OCI-LY7 (cell line): ENCODE measurements at regions not wholly inside any gene's neighbourhood (a gene's known extent, or its start where the extent isn't known, plus 50 kb on each side); places are given as distances from the start of the nearest gene placed in this dataset.

ENCODE experiments used
- BruUV-seq: library from RNA; stranded (reverse); fragments of 400-500 nt; replicated peaks from 2 replicates; lab custom pipeline; 2021; lab: Mats Ljungman, UMichigan
- CTCF ChIA-PET: fragments of 300-600 bp; sonication (Branson Sonifier 250); formaldehyde crosslinking; loops from one replicate; lab custom pipeline; 2022; ENCODE audit warnings: antibody characterized with exemption; ENCODE audit not compliant: unreplicated experiment; lab: Charles Lee
- POLR2A ChIA-PET: fragments of 300-600 bp; sonication (Branson Sonifier 250); formaldehyde crosslinking; loops from one replicate; lab custom pipeline; 2022; ENCODE audit warnings: antibody characterized with exemption; lab: Charles Lee
- DNase-seq: peaks from one replicate; pipeline ENCODE4 v3.0.0-alpha.2; 2015; ENCODE audit warnings: low spot score
- H2AFZ ChIP-seq: fragments of 200-600 bp; sonication (generic), shearing (Covaris generic); 2 replicates; pipeline ENCODE4 v1.6.1; 2014; ENCODE audit warnings: mild to moderate bottlenecking, antibody characterized with exemption, low read length, moderate library complexity
- H3K27ac ChIP-seq: fragments of 200-600 bp; sonication (generic); 2 replicates; pipeline ENCODE4 v1.5.1; 2014; ENCODE audit warnings: mixed run types, low read depth, mild to moderate bottlenecking, moderate library complexity, low read length, inconsistent platforms; ENCODE audit not compliant: poor library complexity, severe bottlenecking
- H3K36me3 ChIP-seq: fragments of 200-600 bp; sonication (generic); 2 replicates; pipeline ENCODE4 v1.6.1; 2014; ENCODE audit warnings: mild to moderate bottlenecking, antibody characterized with exemption, low read length, moderate library complexity, mixed read lengths; ENCODE audit not compliant: insufficient read depth
- H3K4me1 ChIP-seq: fragments of 200-600 bp; sonication (generic); 2 replicates; pipeline ENCODE4 v1.5.1; 2014; ENCODE audit warnings: mild to moderate bottlenecking, low read length; ENCODE audit not compliant: insufficient read depth, poor library complexity, severe bottlenecking
- H3K4me2 ChIP-seq: fragments of 200-600 bp; sonication (generic); 2 replicates; pipeline ENCODE4 v1.6.1; 2014; ENCODE audit warnings: mild to moderate bottlenecking, low read length
- H3K4me3 ChIP-seq: fragments of 200-600 bp; sonication (generic); 2 replicates; pipeline ENCODE4 v1.5.1; 2014; ENCODE audit warnings: mild to moderate bottlenecking, low read depth, low read length; ENCODE audit not compliant: poor library complexity, severe bottlenecking
- H3K79me2 ChIP-seq: fragments of 200-600 bp; sonication (generic); 2 replicates; pipeline ENCODE4 v1.6.1; 2016; ENCODE audit warnings: low read depth, mild to moderate bottlenecking, low read length, moderate library complexity, mixed read lengths; ENCODE audit not compliant: insufficient read depth
- H3K9me2 ChIP-seq: fragments of 200-600 bp; sonication (generic); 2 replicates; pipeline ENCODE4 v1.6.1; 2016; ENCODE audit warnings: mild to moderate bottlenecking, low read length, mixed read lengths; ENCODE audit not compliant: insufficient read depth
- H3K9me3 ChIP-seq: fragments of 200-600 bp; sonication (generic); 2 replicates; pipeline ENCODE4 v1.6.1; 2014; ENCODE audit warnings: mild to moderate bottlenecking, mixed run types, low read length, mixed read lengths
- H4K20me1 ChIP-seq: fragments of 200-600 bp; sonication (generic); 2 replicates; pipeline ENCODE4 v1.6.1; 2014; ENCODE audit warnings: mild to moderate bottlenecking, antibody characterized with exemption, low read length, moderate library complexity, mixed read lengths; ENCODE audit not compliant: insufficient read depth
- CTCF ChIP-seq: fragments of 200-600 bp; sonication (generic); conservative IDR thresholded peaks from 2 replicates; pipeline ENCODE4 v1.5.1; 2014; ENCODE audit warnings: mild to moderate bottlenecking, antibody characterized with exemption, low read length, moderate library complexity, mixed read lengths
- EZH2phosphoT487 ChIP-seq: fragments of 200-600 bp; sonication (generic); IDR thresholded peaks from 2 replicates; pipeline ENCODE4 v1.6.1; 2018; ENCODE audit warnings: low read depth, borderline replicate concordance, mild to moderate bottlenecking, mixed run types, antibody characterized with exemption, low read length, moderate library complexity, mixed read lengths
- intact Hi-C: fragments of 100-400 bp; cut with micrococcal nuclease; formaldehyde crosslinking; loops from one replicate; pipeline ENCODE4 v1.10.0; 2022; ENCODE audit not compliant: unreplicated experiment

- intact Hi-C loops = no loop called here
- CTCF ChIA-PET = no interaction called here
These were observed 155.8 kb upstream of the ZEB2 start for GRCh38 chr2:144675731-144676130.

GRCh38 chr2:144675331-144675730 lies 155.4 kb upstream of the ZEB2 start:
- Histone ChIP-seq H2AFZ (no peak overlapping the region), H3K9me2 (no peaks in the 10 kb centered on the region), H3K4me2 (no peak overlapping the region), H3K79me2 (no peaks in the 10 kb centered on the region), H3K27ac (no peak overlapping the region), H3K36me3 (no peaks in the 10 kb centered on the region), H3K4me3 (no peak overlapping the region), H3K9me3 (no peaks in the 10 kb centered on the region; the same call in 1 of the 2 replicates), H4K20me1 (no peaks in the 10 kb centered on the region), H3K4me1 (peaks cover 55% of the 10 kb centered on the region)
- no peak for DNase-seq
- POLR2A ChIA-PET = interaction anchor here (1.7 kb wide), 1 partner anchor 16 kb away, joined by 6 read pairs; no protein-coding TSS in a partner anchor
- intact Hi-C loops = no loop called here
- BruUV-seq = no TSS peak
- TF ChIP-seq CTCF (no peak), EZH2phosphoT487 (no peak)
- CTCF ChIA-PET = no interaction called here

More at GRCh38 chr2:144675731-144676130, 155.8 kb upstream of the ZEB2 start:
- no TSS peak for BruUV-seq
- no peak overlapping the region for H3K4me3 ChIP-seq
- DNase-seq = no peak
- no peak overlapping the region for H3K27ac ChIP-seq
- H4K20me1 ChIP-seq = no peaks in the 10 kb centered on the region
- no peak overlapping the region for H2AFZ ChIP-seq
- H3K4me2 ChIP-seq = no peak overlapping the region
- TF ChIP-seq CTCF (no peak), EZH2phosphoT487 (no peak)
- H3K79me2 ChIP-seq = no peaks in the 10 kb centered on the region
- no peaks in the 10 kb centered on the region for H3K36me3 ChIP-seq
- peaks cover 55% of the 10 kb centered on the region for H3K4me1 ChIP-seq
- H3K9me2 ChIP-seq = no peaks in the 10 kb centered on the region
- no peaks in the 10 kb centered on the region; the same call in 1 of the 2 replicates for H3K9me3 ChIP-seq
- POLR2A ChIA-PET = interaction anchor here (0.5 to 1.7 kb wide), 4 partner anchors 16 to 419 kb away, joined by 3 to 6 read pairs (median 3); no protein-coding TSS in a partner anchor

- H3K4me2 ChIP-seq = no peak overlapping the region
- POLR2A ChIA-PET = no interaction called here
- no peaks in the 10 kb centered on the region for H3K36me3 ChIP-seq
- TF ChIP-seq CTCF = no peak
- no peak for TF ChIP-seq EZH2phosphoT487
- no peaks in the 10 kb centered on the region for H4K20me1 ChIP-seq
- DNase-seq = no peak
- intact Hi-C loops = no loop called here
- no peaks in the 10 kb centered on the region for H3K9me2 ChIP-seq
- no peak overlapping the region for H3K4me3 ChIP-seq
- H2AFZ ChIP-seq = no peak overlapping the region
- H3K4me1 ChIP-seq = peaks cover 55% of the 10 kb centered on the region
- CTCF ChIA-PET = no interaction called here
- H3K79me2 ChIP-seq = no peaks in the 10 kb centered on the region
- no TSS peak for BruUV-seq
- no peaks in the 10 kb centered on the region; the same call in 1 of the 2 replicates for H3K9me3 ChIP-seq
- H3K27ac ChIP-seq = no peak overlapping the region
These were observed 154.2 kb upstream of the ZEB2 start for GRCh38 chr2:144674071-144674470.
